ENCODE measurements at regions not wholly inside any gene's neighbourhood (a gene's known extent, or its start where the extent isn't known, plus 50 kb on each side); places are given as distances from the start of the nearest gene placed in this dataset.

- H3K36me3 ChIP-seq (ENCODE audit: control insufficient read depth in 1 of 2, insufficient read depth in 2 of 2, low read length in 2 of 2) = no peaks in the 10 kb centered on the region
- no peaks in the 10 kb centered on the region for H3K9me2 ChIP-seq (ENCODE audit: insufficient read depth)
- intact Hi-C loops (cut with micrococcal nuclease) = loop anchor here (10.0 kb wide), 1 partner anchor 1736 kb away; no protein-coding TSS in a partner anchor
- DNase-seq (ENCODE audit: low read depth, low spot score) (no peak), ATAC-seq (no peak)
- no peak overlapping the region for H3K4me3 ChIP-seq (replicated peaks in 1 of 2; ENCODE audit: low read depth in 1 of 2, low read length in 2 of 2)
- no peak for TF ChIP-seq EZH2 (IDR thresholded peaks at IDR 0.05)
- TF ChIP-seq ELF1 (IDR thresholded peaks at IDR 0.05; ENCODE audit: borderline replicate concordance, low read depth) = no peak
- no peak for TF ChIP-seq TCF7L2 (IDR thresholded peaks at IDR 0.05; ENCODE audit: borderline replicate concordance, extremely low read depth, insufficient read depth, insufficient read length)
- TF ChIP-seq CBX3 (IDR thresholded peaks at IDR 0.05; ENCODE audit: low read depth) = no peak
- no peak for TF ChIP-seq EGR1 (IDR thresholded peaks at IDR 0.05; ENCODE audit: low read depth)
- TF ChIP-seq RAD21 (IDR thresholded peaks at IDR 0.05; ENCODE audit: low read depth) = no peak
- no peak for TF ChIP-seq YY1 (IDR thresholded peaks at IDR 0.05; ENCODE audit: extremely low read depth, insufficient replicate concordance, low read depth, low read length)
- no peak for TF ChIP-seq EZH2phosphoT487 (IDR thresholded peaks at IDR 0.05; ENCODE audit: borderline replicate concordance)
- no peak for TF ChIP-seq CEBPB (IDR thresholded peaks at IDR 0.05; ENCODE audit: low read depth)
- no peak for TF ChIP-seq MAX (IDR thresholded peaks at IDR 0.05)
- no peak for TF ChIP-seq SIN3A (IDR thresholded peaks at IDR 0.05; ENCODE audit: low read depth)
- RAD21 ChIA-PET (ENCODE audit: low non-redundant PET in 1 of 2, low total read pairs in 2 of 2, uncharacterized antibody in 2 of 2, unreplicated experiment in 2 of 2) = no interaction called here
- H3K9ac ChIP-seq (ENCODE audit: low read length) = no peak overlapping the region
- no peak overlapping the region for H2AFZ ChIP-seq (ENCODE audit: low read depth, low read length, poor library complexity, severe bottlenecking)
- no peaks in the 10 kb centered on the region for H4K20me1 ChIP-seq (ENCODE audit: insufficient read depth)
- CTCF ChIA-PET = no interaction called here
- H3K4me1 ChIP-seq (ENCODE audit: control insufficient read depth in 1 of 2, insufficient read depth in 2 of 2, low read length in 2 of 2) = no peaks in the 10 kb centered on the region
- H3K79me2 ChIP-seq (ENCODE audit: insufficient read depth, low read length) = no peaks in the 10 kb centered on the region
- H3K9me3 ChIP-seq (ENCODE audit: control insufficient read depth in 1 of 2, insufficient read depth in 1 of 2, low read depth in 1 of 2, low read length in 2 of 2) = no peaks in the 10 kb centered on the region; a peak in 2 of 4 replicates
- no TSS peak for BruUV-seq (replicated peaks)
- H3K27me3 ChIP-seq (ENCODE audit: insufficient read depth, low read length) = no peaks in the 10 kb centered on the region
- POLR2A ChIA-PET = no interaction called here
- no peak overlapping the region for H3K27ac ChIP-seq (ENCODE audit: low read depth, low read length)
- no peak overlapping the region for H3K4me2 ChIP-seq (ENCODE audit: low read length)
These were observed 357.7 kb downstream of the BCAT1 start for GRCh38 chr12:24591079-24591626.

- POLR2A ChIA-PET = no interaction called here
- no TSS peak for BruUV-seq (replicated peaks)
These were observed 362.6 kb downstream of the BCAT1 start for GRCh38 chr12:24586293-24586692.

More at GRCh38 chr12:24586293-24586692, 362.6 kb downstream of the BCAT1 start:
- RAD21 ChIA-PET (ENCODE audit: low non-redundant PET in 1 of 2, low total read pairs in 2 of 2, uncharacterized antibody in 2 of 2, unreplicated experiment in 2 of 2) = no interaction called here
- TF ChIP-seq ELF1 (IDR thresholded peaks at IDR 0.05; ENCODE audit: borderline replicate concordance, low read depth) (no peak), SRF (IDR thresholded peaks at IDR 0.05; ENCODE audit: low read depth) (no peak), MAX (IDR thresholded peaks at IDR 0.05) (no peak), SIN3A (IDR thresholded peaks at IDR 0.05; ENCODE audit: low read depth) (no peak), POLR2AphosphoS5 (IDR thresholded peaks at IDR 0.05; ENCODE audit: low read depth, low read length) (no peak), CEBPB (IDR thresholded peaks at IDR 0.05; ENCODE audit: low read depth) (no peak), ZBTB33 (IDR thresholded peaks at IDR 0.05; ENCODE audit: extremely low read depth, insufficient replicate concordance, low read length) (no peak), JUND (IDR thresholded peaks at IDR 0.05) (no peak), CBX3 (IDR thresholded peaks at IDR 0.05; ENCODE audit: low read depth) (no peak), SP1 (IDR thresholded peaks at IDR 0.05; ENCODE audit: low read depth) (no peak)
- H3K36me3 ChIP-seq (ENCODE audit: control insufficient read depth in 1 of 2, insufficient read depth in 2 of 2, low read length in 2 of 2) = no peaks in the 10 kb centered on the region
- H3K4me1 ChIP-seq (ENCODE audit: control insufficient read depth in 1 of 2, insufficient read depth in 2 of 2, low read length in 2 of 2) = no peaks in the 10 kb centered on the region
- H3K4me3 ChIP-seq (replicated peaks in 1 of 2; ENCODE audit: low read depth in 1 of 2, low read length in 2 of 2) = no peak overlapping the region
- no peaks in the 10 kb centered on the region for H3K9me2 ChIP-seq (ENCODE audit: insufficient read depth)
- no peak overlapping the region for H3K9ac ChIP-seq (ENCODE audit: low read length)
- CTCF ChIA-PET = no interaction called here
- no peaks in the 10 kb centered on the region for H3K27me3 ChIP-seq (ENCODE audit: insufficient read depth, low read length)
- no peaks in the 10 kb centered on the region; a peak in 2 of 4 replicates for H3K9me3 ChIP-seq (ENCODE audit: control insufficient read depth in 1 of 2, insufficient read depth in 1 of 2, low read depth in 1 of 2, low read length in 2 of 2)
- intact Hi-C loops (cut with micrococcal nuclease) = no loop called here
- no peak overlapping the region for H3K4me2 ChIP-seq (ENCODE audit: low read length)
- ATAC-seq = no peak
- H2AFZ ChIP-seq (ENCODE audit: low read depth, low read length, poor library complexity, severe bottlenecking) = no peak overlapping the region
- no peaks in the 10 kb centered on the region for H4K20me1 ChIP-seq (ENCODE audit: insufficient read depth)
- H3K79me2 ChIP-seq (ENCODE audit: insufficient read depth, low read length) = no peaks in the 10 kb centered on the region
- no peak for DNase-seq (ENCODE audit: low read depth, low spot score)
- no peak overlapping the region for H3K27ac ChIP-seq (ENCODE audit: low read depth, low read length)

Measured in HCT116 (cell line).